PFSK-1 (cell line): ENCODE measurements at regions not wholly inside any gene's neighbourhood (a gene's known extent, or its start where the extent isn't known, plus 50 kb on each side); places are given as distances from the start of the nearest gene placed in this dataset.

Experiments
- POLR2AphosphoS5 ChIP-seq: IDR thresholded peaks from 2 replicates; pipeline ENCODE4 v1.6.1; 2012; ENCODE audit warnings: low read depth, mild to moderate bottlenecking, control low read depth, low read length, moderate library complexity
- SIN3A ChIP-seq: IDR thresholded peaks from 2 replicates; pipeline ENCODE4 v1.6.1; 2012; ENCODE audit warnings: mild to moderate bottlenecking, low read length, moderate library complexity, borderline replicate concordance; ENCODE audit not compliant: insufficient read depth
- TAF1 ChIP-seq: IDR thresholded peaks from 2 replicates; pipeline ENCODE4 v1.6.1; 2012; ENCODE audit warnings: low read length, control low read depth, borderline replicate concordance; ENCODE audit not compliant: insufficient read depth
- TF ChIP-seq, protein P1 (sequence below), 2 experiments: IDR thresholded peaks; 2 replicates each; pipeline versions ENCODE4 v1.6.1 to v1.8.0; 2011 to 2012; ENCODE audit warnings: low read depth in 2 of 2, low read length in 2 of 2, control low read depth in 1 of 2, inconsistent platforms in 1 of 2, mild to moderate bottlenecking in 1 of 2, moderate library complexity in 1 of 2; ENCODE audit not compliant: insufficient read depth in 1 of 2

DNA sequence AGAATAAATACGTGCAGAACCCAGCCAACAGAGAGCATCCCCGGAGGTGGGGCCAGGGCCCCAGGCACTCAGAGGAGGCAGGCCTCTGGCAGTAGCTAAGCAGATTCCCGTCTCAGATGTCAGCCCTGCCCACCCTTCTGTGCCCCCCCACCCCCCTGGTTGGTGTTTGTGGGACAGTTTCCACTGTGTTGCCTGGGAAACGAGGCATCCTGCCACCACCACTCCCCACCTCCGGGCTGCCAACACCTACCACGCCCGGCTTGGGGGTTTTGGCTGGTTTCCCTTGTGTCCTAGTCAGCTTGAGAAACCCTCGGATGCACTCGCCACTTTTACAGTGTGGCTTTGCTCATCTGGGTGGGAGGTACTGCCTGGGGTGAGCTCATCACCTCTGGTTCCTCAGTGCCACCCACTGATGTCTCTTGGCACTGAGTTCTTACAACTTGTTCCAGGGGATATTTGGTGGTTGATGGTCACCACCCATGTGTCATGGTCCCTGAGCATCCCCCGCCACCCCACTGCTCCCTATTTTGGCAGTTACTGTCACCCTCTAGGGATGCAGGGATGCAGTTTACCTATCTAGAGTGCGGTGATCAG lies 72.4 kb upstream of the YWHAQ start:
- TF ChIP-seq TAF1 (no peak), POLR2AphosphoS5 (no peak), SIN3A (no peak)
- TF ChIP-seq, protein P1, sequence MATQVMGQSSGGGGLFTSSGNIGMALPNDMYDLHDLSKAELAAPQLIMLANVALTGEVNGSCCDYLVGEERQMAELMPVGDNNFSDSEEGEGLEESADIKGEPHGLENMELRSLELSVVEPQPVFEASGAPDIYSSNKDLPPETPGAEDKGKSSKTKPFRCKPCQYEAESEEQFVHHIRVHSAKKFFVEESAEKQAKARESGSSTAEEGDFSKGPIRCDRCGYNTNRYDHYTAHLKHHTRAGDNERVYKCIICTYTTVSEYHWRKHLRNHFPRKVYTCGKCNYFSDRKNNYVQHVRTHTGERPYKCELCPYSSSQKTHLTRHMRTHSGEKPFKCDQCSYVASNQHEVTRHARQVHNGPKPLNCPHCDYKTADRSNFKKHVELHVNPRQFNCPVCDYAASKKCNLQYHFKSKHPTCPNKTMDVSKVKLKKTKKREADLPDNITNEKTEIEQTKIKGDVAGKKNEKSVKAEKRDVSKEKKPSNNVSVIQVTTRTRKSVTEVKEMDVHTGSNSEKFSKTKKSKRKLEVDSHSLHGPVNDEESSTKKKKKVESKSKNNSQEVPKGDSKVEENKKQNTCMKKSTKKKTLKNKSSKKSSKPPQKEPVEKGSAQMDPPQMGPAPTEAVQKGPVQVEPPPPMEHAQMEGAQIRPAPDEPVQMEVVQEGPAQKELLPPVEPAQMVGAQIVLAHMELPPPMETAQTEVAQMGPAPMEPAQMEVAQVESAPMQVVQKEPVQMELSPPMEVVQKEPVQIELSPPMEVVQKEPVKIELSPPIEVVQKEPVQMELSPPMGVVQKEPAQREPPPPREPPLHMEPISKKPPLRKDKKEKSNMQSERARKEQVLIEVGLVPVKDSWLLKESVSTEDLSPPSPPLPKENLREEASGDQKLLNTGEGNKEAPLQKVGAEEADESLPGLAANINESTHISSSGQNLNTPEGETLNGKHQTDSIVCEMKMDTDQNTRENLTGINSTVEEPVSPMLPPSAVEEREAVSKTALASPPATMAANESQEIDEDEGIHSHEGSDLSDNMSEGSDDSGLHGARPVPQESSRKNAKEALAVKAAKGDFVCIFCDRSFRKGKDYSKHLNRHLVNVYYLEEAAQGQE (IDR thresholded peaks at IDR 0.05; ENCODE audit: insufficient read depth in 1 of 2, low read depth in 2 of 2, low read length in 2 of 2) = no peak
